ENCODE measurements at regions not wholly inside any gene's neighbourhood (a gene's known extent, or its start where the extent isn't known, plus 50 kb on each side); places are given as distances from the start of the nearest gene placed in this dataset.

DNA sequence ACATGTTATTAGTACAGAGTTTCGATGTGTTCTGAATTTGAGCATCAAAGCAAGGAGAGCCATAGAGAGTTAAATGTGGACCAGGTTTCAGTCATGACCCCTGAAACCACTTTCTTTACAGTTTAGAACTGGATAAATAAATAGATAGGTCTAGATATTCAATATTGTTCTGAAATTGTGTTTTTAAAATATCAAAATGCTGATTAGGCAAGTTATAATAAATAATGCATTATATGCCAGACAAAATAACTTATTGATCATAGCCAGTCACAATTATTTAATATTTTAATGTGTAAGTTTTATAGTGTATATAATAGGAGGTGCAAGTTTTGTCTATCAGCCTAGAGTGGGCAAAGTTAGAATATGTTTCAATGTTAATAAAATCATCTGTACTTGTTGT lies 569.5 kb downstream of the METTL15 start:
- no peak for DNase-seq (ENCODE audit: low spot score)
- in situ Hi-C loops (cut with MboI; ENCODE audit: low sequenced_read_pairs, unreplicated experiment) = no loop called here
- TF ChIP-seq, protein P1, sequence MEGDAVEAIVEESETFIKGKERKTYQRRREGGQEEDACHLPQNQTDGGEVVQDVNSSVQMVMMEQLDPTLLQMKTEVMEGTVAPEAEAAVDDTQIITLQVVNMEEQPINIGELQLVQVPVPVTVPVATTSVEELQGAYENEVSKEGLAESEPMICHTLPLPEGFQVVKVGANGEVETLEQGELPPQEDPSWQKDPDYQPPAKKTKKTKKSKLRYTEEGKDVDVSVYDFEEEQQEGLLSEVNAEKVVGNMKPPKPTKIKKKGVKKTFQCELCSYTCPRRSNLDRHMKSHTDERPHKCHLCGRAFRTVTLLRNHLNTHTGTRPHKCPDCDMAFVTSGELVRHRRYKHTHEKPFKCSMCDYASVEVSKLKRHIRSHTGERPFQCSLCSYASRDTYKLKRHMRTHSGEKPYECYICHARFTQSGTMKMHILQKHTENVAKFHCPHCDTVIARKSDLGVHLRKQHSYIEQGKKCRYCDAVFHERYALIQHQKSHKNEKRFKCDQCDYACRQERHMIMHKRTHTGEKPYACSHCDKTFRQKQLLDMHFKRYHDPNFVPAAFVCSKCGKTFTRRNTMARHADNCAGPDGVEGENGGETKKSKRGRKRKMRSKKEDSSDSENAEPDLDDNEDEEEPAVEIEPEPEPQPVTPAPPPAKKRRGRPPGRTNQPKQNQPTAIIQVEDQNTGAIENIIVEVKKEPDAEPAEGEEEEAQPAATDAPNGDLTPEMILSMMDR (IDR thresholded peaks at IDR 0.05; ENCODE audit: borderline replicate concordance, control extremely low read depth, extremely low read depth, insufficient read depth, missing control alignments) = no peak

DNA sequence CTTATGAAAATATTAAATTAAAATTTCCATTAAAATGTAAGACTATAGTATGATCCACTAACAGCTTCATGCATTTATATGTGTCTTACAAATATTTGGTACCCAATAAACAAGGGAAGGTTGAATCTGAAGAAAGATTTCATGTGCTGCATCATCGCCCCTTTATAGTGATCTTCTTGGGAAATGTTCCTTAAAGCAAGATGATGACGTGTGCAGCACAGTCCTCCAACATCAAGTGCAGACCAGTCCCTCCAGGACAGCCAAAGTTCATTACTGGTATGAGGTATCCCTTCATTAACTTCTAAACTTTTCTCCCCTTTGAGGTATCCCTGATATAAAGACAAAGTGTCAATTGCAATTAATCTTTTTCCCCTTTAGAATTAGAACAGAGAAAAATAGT lies 567.0 kb downstream of the METTL15 start:
- in situ Hi-C loops (cut with MboI; ENCODE audit: low sequenced_read_pairs, unreplicated experiment) = no loop called here
- TF ChIP-seq, protein P1 (IDR thresholded peaks at IDR 0.05; ENCODE audit: borderline replicate concordance, control extremely low read depth, extremely low read depth, insufficient read depth, missing control alignments) = no peak
- no peak for DNase-seq (ENCODE audit: low spot score)

DNA sequence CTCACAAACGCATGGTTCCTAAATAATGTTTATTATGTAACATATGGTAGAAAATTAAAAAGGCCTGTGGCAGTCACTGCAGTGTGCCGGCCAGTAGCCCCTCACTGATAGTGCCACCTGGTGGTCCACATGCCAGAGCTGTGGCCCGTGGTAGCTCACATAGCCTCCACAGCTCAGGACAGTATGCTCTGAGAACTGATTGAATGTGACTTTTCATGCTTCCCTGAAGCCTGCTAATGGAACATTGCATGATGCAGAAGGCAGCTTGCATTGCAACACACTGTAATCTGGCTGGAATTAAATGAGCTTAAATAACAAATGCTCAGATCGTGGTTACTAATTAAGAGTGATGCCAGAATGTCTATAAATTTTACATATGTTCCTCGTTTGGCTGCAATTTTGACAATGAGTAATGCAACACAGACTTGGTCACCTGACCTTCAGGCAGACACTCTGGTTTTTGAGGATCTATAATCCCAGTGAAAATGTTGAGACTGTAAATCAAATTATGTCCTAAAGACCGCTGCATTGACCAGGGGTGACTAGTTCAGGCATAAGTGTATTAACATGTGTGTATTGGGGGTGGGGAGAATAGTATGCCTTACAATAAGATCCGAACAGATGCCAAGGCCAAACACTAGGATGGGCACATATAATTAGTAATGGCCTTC lies 566.4 kb downstream of the METTL15 start:
- no peak for DNase-seq (ENCODE audit: low spot score)
- in situ Hi-C loops (cut with MboI; ENCODE audit: low sequenced_read_pairs, unreplicated experiment) = no loop called here
- TF ChIP-seq, protein P1 (IDR thresholded peaks at IDR 0.05; ENCODE audit: borderline replicate concordance, control extremely low read depth, extremely low read depth, insufficient read depth, missing control alignments) = no peak

DNA sequence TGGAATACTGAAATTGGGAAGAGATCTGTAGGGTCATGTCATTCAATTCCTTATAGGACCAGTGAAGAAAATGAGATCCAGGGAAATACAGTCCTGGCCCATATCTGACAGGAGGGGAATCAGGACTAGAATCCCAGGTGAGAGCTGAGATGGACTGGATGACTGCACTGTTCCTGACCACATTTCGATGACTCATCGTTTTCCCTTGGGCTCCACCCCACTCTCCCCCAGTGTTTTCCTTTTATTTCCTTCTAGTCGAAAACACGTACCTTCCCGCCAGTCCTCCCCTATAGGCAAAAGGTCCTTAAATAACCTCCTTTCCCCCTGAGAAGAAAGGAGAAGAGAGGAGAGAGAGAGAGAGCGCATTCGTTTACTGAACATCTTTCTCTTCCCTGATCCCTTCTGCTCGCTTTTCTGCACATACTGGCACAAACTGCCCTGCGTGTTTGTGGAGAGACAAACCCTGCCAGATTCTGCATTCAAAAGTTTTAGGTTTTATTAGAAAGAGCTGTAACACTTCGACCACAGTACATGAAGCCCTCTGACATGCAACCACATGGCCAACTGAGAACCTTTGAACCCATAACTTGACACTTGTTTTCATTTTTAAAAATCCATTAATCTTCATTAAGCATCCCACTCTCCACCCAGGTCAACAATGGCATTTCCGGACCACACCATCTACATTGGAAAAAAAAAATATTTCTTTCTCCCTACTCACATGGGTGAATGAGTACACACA lies 565.7 kb downstream of the METTL15 start:
- TF ChIP-seq, protein P1 (IDR thresholded peaks at IDR 0.05; ENCODE audit: borderline replicate concordance, control extremely low read depth, extremely low read depth, insufficient read depth, missing control alignments) = no peak
- in situ Hi-C loops (cut with MboI; ENCODE audit: low sequenced_read_pairs, unreplicated experiment) = no loop called here
- DNase-seq (ENCODE audit: low spot score) = no peak

DNA sequence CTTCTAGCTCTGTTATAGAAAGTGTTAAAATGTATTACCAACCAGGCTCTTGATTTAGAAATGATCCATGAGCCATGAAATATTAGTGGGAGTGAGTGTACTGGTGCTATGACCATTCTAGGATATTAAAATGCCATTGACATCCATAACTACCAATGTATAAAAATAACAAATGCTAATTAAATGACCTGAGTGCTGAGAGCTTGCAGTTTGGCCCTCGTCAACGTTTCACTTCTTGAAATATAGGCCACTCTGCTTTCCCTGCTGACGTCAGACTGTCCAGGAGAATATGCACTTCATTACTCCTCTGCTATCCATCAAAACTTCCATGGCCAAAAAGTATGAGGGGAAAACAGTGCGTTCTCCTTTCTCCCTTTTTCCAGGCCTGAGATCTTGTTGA lies 563.1 kb downstream of the METTL15 start:
- in situ Hi-C loops (cut with MboI; ENCODE audit: low sequenced_read_pairs, unreplicated experiment) = no loop called here
- DNase-seq (ENCODE audit: low spot score) = no peak
- TF ChIP-seq, protein P1 (IDR thresholded peaks at IDR 0.05; ENCODE audit: borderline replicate concordance, control extremely low read depth, extremely low read depth, insufficient read depth, missing control alignments) = no peak

DNA sequence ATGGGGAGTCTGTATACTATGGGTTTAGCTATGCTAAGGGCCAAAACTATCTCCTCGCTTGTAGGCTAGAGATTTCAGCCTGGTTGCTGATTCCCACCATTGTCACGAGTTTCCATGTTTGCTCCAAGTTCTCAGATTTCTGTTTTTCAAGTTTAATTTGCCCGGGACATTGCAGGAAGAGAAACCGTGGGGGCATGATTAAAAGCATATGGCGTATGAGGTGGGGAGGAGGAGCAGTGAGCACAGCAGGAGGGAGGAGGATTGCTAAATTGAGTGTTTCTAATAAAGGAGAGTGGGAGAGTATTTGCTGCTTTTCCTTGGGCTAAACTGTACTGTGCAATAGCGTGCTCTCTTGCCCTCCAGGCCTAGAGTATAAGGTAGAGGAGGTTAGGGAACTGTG lies 558.4 kb downstream of the METTL15 start:
- DNase-seq (ENCODE audit: low spot score) = no peak
- in situ Hi-C loops (cut with MboI; ENCODE audit: low sequenced_read_pairs, unreplicated experiment) = no loop called here
- TF ChIP-seq, protein P1 (IDR thresholded peaks at IDR 0.05; ENCODE audit: borderline replicate concordance, control extremely low read depth, extremely low read depth, insufficient read depth, missing control alignments) = no peak

Measured in GM13976 (cell line).